ENCODE measurements at regions not wholly inside any gene's neighbourhood (a gene's known extent, or its start where the extent isn't known, plus 50 kb on each side); places are given as distances from the start of the nearest gene placed in this dataset.
"Not testable (repeated sequence)": the region's sequence is repeated elsewhere in the genome, so short reads cannot be mapped to it uniquely, and the experiment has no call there.

DNA sequence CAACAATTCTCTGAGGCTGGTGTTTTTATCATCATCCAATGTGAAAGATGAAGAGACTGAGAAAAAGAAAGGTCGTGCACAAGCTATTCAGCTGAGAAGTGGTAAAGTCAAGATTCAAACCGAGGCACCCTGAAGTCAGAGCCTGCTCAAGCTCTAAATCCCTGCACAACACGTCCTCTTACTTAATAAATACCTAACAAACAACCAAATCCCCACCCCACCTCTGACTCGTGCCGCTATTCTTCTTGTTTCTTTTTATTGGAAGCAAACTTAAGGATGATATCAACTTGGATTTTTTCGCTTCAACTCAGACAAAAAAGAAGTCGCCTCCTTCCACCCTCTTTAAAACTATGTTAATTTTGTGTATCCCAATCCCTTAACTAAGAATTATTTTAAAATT is 140.2 kb downstream of the CEP120 start:
- H3K36me3 ChIP-seq (ENCODE audit: control insufficient read depth, insufficient read depth, low read length) = no peaks in the 10 kb centered on the region
- H3K4me3 ChIP-seq (ENCODE audit: low read depth in 2 of 2, low read length in 2 of 2) = no peak overlapping the region
- DNase-seq (ENCODE audit: low read depth, low spot score) (no peak), ATAC-seq (no peak)
- TF ChIP-seq, protein P1, sequence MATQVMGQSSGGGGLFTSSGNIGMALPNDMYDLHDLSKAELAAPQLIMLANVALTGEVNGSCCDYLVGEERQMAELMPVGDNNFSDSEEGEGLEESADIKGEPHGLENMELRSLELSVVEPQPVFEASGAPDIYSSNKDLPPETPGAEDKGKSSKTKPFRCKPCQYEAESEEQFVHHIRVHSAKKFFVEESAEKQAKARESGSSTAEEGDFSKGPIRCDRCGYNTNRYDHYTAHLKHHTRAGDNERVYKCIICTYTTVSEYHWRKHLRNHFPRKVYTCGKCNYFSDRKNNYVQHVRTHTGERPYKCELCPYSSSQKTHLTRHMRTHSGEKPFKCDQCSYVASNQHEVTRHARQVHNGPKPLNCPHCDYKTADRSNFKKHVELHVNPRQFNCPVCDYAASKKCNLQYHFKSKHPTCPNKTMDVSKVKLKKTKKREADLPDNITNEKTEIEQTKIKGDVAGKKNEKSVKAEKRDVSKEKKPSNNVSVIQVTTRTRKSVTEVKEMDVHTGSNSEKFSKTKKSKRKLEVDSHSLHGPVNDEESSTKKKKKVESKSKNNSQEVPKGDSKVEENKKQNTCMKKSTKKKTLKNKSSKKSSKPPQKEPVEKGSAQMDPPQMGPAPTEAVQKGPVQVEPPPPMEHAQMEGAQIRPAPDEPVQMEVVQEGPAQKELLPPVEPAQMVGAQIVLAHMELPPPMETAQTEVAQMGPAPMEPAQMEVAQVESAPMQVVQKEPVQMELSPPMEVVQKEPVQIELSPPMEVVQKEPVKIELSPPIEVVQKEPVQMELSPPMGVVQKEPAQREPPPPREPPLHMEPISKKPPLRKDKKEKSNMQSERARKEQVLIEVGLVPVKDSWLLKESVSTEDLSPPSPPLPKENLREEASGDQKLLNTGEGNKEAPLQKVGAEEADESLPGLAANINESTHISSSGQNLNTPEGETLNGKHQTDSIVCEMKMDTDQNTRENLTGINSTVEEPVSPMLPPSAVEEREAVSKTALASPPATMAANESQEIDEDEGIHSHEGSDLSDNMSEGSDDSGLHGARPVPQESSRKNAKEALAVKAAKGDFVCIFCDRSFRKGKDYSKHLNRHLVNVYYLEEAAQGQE (IDR thresholded peaks at IDR 0.05; ENCODE audit: insufficient read depth in 1 of 2, low read depth in 2 of 2, low read length in 1 of 2) = no peak
- TF ChIP-seq, protein P2, sequence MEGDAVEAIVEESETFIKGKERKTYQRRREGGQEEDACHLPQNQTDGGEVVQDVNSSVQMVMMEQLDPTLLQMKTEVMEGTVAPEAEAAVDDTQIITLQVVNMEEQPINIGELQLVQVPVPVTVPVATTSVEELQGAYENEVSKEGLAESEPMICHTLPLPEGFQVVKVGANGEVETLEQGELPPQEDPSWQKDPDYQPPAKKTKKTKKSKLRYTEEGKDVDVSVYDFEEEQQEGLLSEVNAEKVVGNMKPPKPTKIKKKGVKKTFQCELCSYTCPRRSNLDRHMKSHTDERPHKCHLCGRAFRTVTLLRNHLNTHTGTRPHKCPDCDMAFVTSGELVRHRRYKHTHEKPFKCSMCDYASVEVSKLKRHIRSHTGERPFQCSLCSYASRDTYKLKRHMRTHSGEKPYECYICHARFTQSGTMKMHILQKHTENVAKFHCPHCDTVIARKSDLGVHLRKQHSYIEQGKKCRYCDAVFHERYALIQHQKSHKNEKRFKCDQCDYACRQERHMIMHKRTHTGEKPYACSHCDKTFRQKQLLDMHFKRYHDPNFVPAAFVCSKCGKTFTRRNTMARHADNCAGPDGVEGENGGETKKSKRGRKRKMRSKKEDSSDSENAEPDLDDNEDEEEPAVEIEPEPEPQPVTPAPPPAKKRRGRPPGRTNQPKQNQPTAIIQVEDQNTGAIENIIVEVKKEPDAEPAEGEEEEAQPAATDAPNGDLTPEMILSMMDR (IDR thresholded peaks at IDR 0.05) = no peak
- TF ChIP-seq TCF7L2 (IDR thresholded peaks at IDR 0.05; ENCODE audit: low read depth, low read length) = no peak
- no peak for TF ChIP-seq SIN3A (IDR thresholded peaks at IDR 0.05; ENCODE audit: borderline replicate concordance, insufficient read depth, low read depth, low read length)
- TF ChIP-seq POLR2AphosphoS5 (IDR thresholded peaks at IDR 0.05; ENCODE audit: low read depth, low read length) = no peak
- H3K27ac ChIP-seq (ENCODE audit: low read length) = no peak overlapping the region
- peaks cover 28% of the 10 kb centered on the region for H3K27me3 ChIP-seq (ENCODE audit: control insufficient read depth, insufficient read depth, low read length)
- no TSS peak for BruUV-seq (replicated peaks)
- no peaks in the 10 kb centered on the region for H3K4me1 ChIP-seq (ENCODE audit: control insufficient read depth, insufficient read depth, low read length)
- H3K9me3 ChIP-seq (ENCODE audit: control insufficient read depth, insufficient read depth, low read depth, low read length) = no peaks in the 10 kb centered on the region
- in situ Hi-C loops (cut with HindIII; ENCODE audit: low pct_unique_long_range_greater_than_20kb, low sequenced_read_pairs) (no loop called here), intact Hi-C loops (cut with micrococcal nuclease; ENCODE audit: unreplicated experiment) (no loop called here)
- ChIA-PET POLR2A (no interaction called here), CTCF (no interaction called here)

DNA sequence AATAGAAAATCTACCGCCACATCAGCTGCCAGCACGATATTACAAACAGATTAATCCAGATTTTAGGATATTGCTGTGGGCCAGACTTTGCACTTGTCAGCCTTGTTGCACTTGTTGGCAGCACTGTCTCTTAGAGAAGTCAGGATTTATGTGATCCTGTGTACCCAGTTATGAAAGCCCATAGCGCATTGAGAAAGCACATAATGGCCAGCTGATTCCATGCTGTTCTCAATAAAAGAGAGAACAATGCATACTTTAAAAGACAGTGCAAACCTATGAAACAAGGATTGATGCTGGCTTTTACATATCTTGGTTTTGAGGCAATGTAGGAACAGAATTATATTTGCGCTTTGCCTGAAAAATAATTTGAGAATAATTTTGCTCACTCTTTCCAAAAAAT is 140.8 kb downstream of the CEP120 start:
- Histone ChIP-seq H3K27ac (ENCODE audit: low read length) (no peak overlapping the region), H3K4me3 (ENCODE audit: low read depth in 2 of 2, low read length in 2 of 2) (no peak overlapping the region), H3K36me3 (ENCODE audit: control insufficient read depth, insufficient read depth, low read length) (no peaks in the 10 kb centered on the region), H3K9me3 (ENCODE audit: control insufficient read depth, insufficient read depth, low read depth, low read length) (no peaks in the 10 kb centered on the region), H3K27me3 (ENCODE audit: control insufficient read depth, insufficient read depth, low read length) (peaks cover 28% of the 10 kb centered on the region), H3K4me1 (ENCODE audit: control insufficient read depth, insufficient read depth, low read length) (no peaks in the 10 kb centered on the region)
- intact Hi-C loops (cut with micrococcal nuclease; ENCODE audit: unreplicated experiment) (no loop called here), in situ Hi-C loops (cut with HindIII; ENCODE audit: low pct_unique_long_range_greater_than_20kb, low sequenced_read_pairs) (no loop called here)
- ATAC-seq (no peak), DNase-seq (ENCODE audit: low read depth, low spot score) (no peak)
- POLR2A ChIA-PET = no interaction called here
- CTCF ChIA-PET = no interaction called here
- BruUV-seq (replicated peaks) = no TSS peak
- TF ChIP-seq, protein P2 (IDR thresholded peaks at IDR 0.05) = no peak
- TF ChIP-seq TCF7L2 (IDR thresholded peaks at IDR 0.05; ENCODE audit: low read depth, low read length) (no peak), POLR2AphosphoS5 (IDR thresholded peaks at IDR 0.05; ENCODE audit: low read depth, low read length) (no peak), SIN3A (IDR thresholded peaks at IDR 0.05; ENCODE audit: borderline replicate concordance, insufficient read depth, low read depth, low read length) (no peak)
- TF ChIP-seq, protein P1 (IDR thresholded peaks at IDR 0.05; ENCODE audit: insufficient read depth in 1 of 2, low read depth in 2 of 2, low read length in 1 of 2) = no peak

DNA sequence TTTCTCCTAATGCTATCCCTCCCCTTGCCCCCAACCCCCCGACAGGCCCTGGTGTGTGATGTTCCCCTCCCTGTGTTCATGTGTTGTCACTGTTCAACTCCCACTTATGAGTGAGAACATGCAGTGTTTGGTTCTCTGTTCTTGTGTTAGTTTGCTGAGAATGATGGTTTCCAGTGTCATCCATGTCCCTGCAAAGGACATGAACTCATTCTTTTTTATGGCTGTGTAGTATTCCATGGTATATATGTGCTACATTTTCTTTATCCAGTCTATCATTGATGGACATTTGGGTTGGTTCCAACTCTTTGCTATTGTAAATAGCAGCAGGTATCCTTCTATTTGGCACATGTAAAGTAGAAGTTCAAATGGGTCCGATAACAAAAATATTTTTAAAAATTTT is 142.3 kb downstream of the CEP120 start:
- CTCF ChIA-PET = not testable (repeated sequence)
- peaks cover 21% of the 10 kb centered on the region for H3K27me3 ChIP-seq (ENCODE audit: control insufficient read depth, insufficient read depth, low read length)

More for the DNA sequence above, 142.3 kb downstream of the CEP120 start:
- H3K36me3 ChIP-seq (ENCODE audit: control insufficient read depth, insufficient read depth, low read length); in situ Hi-C loops (cut with HindIII; ENCODE audit: low pct_unique_long_range_greater_than_20kb, low sequenced_read_pairs); H3K27ac ChIP-seq (ENCODE audit: low read length); H3K4me1 ChIP-seq (ENCODE audit: control insufficient read depth, insufficient read depth, low read length); ATAC-seq; intact Hi-C loops (cut with micrococcal nuclease; ENCODE audit: unreplicated experiment); BruUV-seq (replicated peaks); POLR2A ChIA-PET; H3K9me3 ChIP-seq (ENCODE audit: control insufficient read depth, insufficient read depth, low read depth, low read length); H3K4me3 ChIP-seq (ENCODE audit: low read depth in 2 of 2, low read length in 2 of 2); DNase-seq (ENCODE audit: low read depth, low spot score): not testable (repeated sequence)

All from Panc1 (cell line).